GM21447 (cell line): ENCODE measurements at regions not wholly inside any gene's neighbourhood (a gene's known extent, or its start where the extent isn't known, plus 50 kb on each side); places are given as distances from the start of the nearest gene placed in this dataset.
"Not testable (repeated sequence)": the region's sequence is repeated elsewhere in the genome, so short reads cannot be mapped to it uniquely, and the experiment has no call there.

Experiments used
- ATAC-seq: cut with Tn5 transposase; IDR thresholded peaks from one replicate; pipeline ENCODE4 v1.9.1; 2021; ENCODE audit not compliant: unreplicated experiment

- no peak for ATAC-seq
Observed at GRCh38 chr5:63022403-63022802, 443.8 kb downstream of the LRRC70 start.

- no peak for ATAC-seq
Observed at GRCh38 chr5:63011158-63011557, 432.5 kb downstream of the LRRC70 start.

- no peak for ATAC-seq
Observed at GRCh38 chr5:63008195-63008594, 429.6 kb downstream of the LRRC70 start.

- not testable (repeated sequence) for ATAC-seq
Observed at GRCh38 chr5:62994842-62995241, 416.2 kb downstream of the LRRC70 start.

- ATAC-seq = no peak
Observed at GRCh38 chr5:62985749-62986148, 407.1 kb downstream of the LRRC70 start.

GRCh38 chr5:62982348-62982747 lies 403.7 kb downstream of the LRRC70 start:
- ATAC-seq = no peak

GRCh38 chr5:62980884-62981283 lies 402.3 kb downstream of the LRRC70 start:
- no peak for ATAC-seq

GRCh38 chr5:62979472-62979871 lies 400.9 kb downstream of the LRRC70 start:
- ATAC-seq = no peak

GRCh38 chr5:62977661-62978060 lies 399.0 kb downstream of the LRRC70 start:
- ATAC-seq = no peak

- no peak for ATAC-seq
Observed at GRCh38 chr5:62974623-62975022, 396.0 kb downstream of the LRRC70 start.

GRCh38 chr5:62969409-62970120 lies 390.9 kb downstream of the LRRC70 start:
- no peak for ATAC-seq

GRCh38 chr5:62964428-62964827 lies 385.8 kb downstream of the LRRC70 start:
- no peak for ATAC-seq

- no peak for ATAC-seq
Observed at GRCh38 chr5:62960781-62961180, 382.2 kb downstream of the LRRC70 start.

GRCh38 chr5:62956597-62956996 lies 378.0 kb downstream of the LRRC70 start:
- no peak for ATAC-seq

- no peak for ATAC-seq
Observed at GRCh38 chr5:62954578-62954977, 376.0 kb downstream of the LRRC70 start.

GRCh38 chr5:62948301-62948700 lies 369.7 kb downstream of the LRRC70 start:
- no peak for ATAC-seq

- ATAC-seq = no peak
Observed at GRCh38 chr5:62942384-62942783, 363.8 kb downstream of the LRRC70 start.

GRCh38 chr5:62938927-62939326 lies 360.3 kb downstream of the LRRC70 start:
- ATAC-seq = no peak

- no peak for ATAC-seq
Observed at GRCh38 chr5:62937661-62938558, 359.3 kb downstream of the LRRC70 start.

- no peak for ATAC-seq
Observed at GRCh38 chr5:62935660-62936059, 357.0 kb downstream of the LRRC70 start.

GRCh38 chr5:62934319-62934718 lies 355.7 kb downstream of the LRRC70 start:
- no peak for ATAC-seq

GRCh38 chr5:62933261-62933660 lies 354.6 kb downstream of the LRRC70 start:
- ATAC-seq = no peak
